ENCODE measurements at regions not wholly inside any gene's neighbourhood (a gene's known extent, or its start where the extent isn't known, plus 50 kb on each side); places are given as distances from the start of the nearest gene placed in this dataset.

DNA sequence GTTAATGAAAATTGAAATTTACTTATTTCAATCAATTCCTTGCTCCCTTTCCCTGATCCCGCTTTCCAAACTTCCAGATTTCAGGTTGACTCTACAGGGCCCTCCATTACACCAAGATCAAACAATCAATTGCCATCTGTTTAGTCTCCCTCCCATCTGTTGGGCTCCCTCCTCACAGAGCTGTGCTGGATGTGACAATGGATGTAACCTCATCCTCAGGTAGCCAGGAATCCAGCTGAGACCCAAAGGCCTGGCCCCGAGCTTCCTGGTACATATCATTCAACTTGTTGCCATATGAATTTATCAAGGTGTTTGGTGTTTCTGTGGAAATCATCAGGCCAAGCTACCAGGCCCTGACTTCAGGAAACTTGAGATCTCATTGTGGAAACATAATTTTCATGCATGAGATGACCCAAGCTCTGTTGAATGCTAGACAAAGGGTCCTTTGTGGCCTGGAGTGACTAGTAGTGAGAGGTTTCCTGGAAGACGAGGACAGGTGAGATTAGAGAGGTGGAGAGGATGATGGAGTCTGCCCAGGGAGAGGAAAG lies 148.6 kb upstream of the PDE1C start:
- TF ChIP-seq, protein P1, sequence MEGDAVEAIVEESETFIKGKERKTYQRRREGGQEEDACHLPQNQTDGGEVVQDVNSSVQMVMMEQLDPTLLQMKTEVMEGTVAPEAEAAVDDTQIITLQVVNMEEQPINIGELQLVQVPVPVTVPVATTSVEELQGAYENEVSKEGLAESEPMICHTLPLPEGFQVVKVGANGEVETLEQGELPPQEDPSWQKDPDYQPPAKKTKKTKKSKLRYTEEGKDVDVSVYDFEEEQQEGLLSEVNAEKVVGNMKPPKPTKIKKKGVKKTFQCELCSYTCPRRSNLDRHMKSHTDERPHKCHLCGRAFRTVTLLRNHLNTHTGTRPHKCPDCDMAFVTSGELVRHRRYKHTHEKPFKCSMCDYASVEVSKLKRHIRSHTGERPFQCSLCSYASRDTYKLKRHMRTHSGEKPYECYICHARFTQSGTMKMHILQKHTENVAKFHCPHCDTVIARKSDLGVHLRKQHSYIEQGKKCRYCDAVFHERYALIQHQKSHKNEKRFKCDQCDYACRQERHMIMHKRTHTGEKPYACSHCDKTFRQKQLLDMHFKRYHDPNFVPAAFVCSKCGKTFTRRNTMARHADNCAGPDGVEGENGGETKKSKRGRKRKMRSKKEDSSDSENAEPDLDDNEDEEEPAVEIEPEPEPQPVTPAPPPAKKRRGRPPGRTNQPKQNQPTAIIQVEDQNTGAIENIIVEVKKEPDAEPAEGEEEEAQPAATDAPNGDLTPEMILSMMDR (IDR thresholded peaks at IDR 0.05 in 4 of 5, conservative IDR thresholded peaks at IDR 0.05 in 1 of 5), result no peak
- TF ChIP-seq POLR2A (IDR thresholded peaks at IDR 0.05), result no peak

Measured in gastrocnemius medialis (tissue), 4 donors.